Globus pallidus (tissue), 1 donor: ENCODE measurements at regions not wholly inside any gene's neighbourhood (a gene's known extent, or its start where the extent isn't known, plus 50 kb on each side); places are given as distances from the start of the nearest gene placed in this dataset.
"Not testable (repeated sequence)": the region's sequence is repeated elsewhere in the genome, so short reads cannot be mapped to it uniquely, and the experiment has no call there.

Experiments used
- DNase-seq: peaks from one replicate; pipeline ENCODE4 v3.0.0-alpha.2; 2015; ENCODE audit warnings: low spot score

- no peak for DNase-seq
Observed at GRCh38 chr5:126101901-126102300, 321.3 kb upstream of the GRAMD2B start.

- DNase-seq: no peak
Observed at GRCh38 chr5:126103050-126103449, 320.2 kb upstream of the GRAMD2B start.

GRCh38 chr5:126103868-126104267 is 319.3 kb upstream of the GRAMD2B start:
- DNase-seq: no peak

GRCh38 chr5:126104341-126104740 is 318.9 kb upstream of the GRAMD2B start:
- no peak for DNase-seq

- no peak for DNase-seq
Observed at GRCh38 chr5:126104951-126105350, 318.3 kb upstream of the GRAMD2B start.

GRCh38 chr5:126106029-126106428 is 317.2 kb upstream of the GRAMD2B start:
- no peak for DNase-seq

- DNase-seq: no peak
Observed at GRCh38 chr5:126107381-126107780, 315.8 kb upstream of the GRAMD2B start.

- DNase-seq: no peak
Observed at GRCh38 chr5:126108470-126108869, 314.7 kb upstream of the GRAMD2B start.

- DNase-seq: no peak
Observed at GRCh38 chr5:126115059-126115629, 308.1 kb upstream of the GRAMD2B start.

GRCh38 chr5:126117044-126117443 is 306.2 kb upstream of the GRAMD2B start:
- no peak for DNase-seq

GRCh38 chr5:126119887-126120442 is 303.2 kb upstream of the GRAMD2B start:
- DNase-seq: no peak

- DNase-seq: no peak
Observed at GRCh38 chr5:126120939-126121338, 302.3 kb upstream of the GRAMD2B start.

- no peak for DNase-seq
Observed at GRCh38 chr5:126122942-126123341, 300.3 kb upstream of the GRAMD2B start.

GRCh38 chr5:126124706-126125345 is 298.4 kb upstream of the GRAMD2B start:
- DNase-seq: no peak

GRCh38 chr5:126125407-126125806 is 297.8 kb upstream of the GRAMD2B start:
- no peak for DNase-seq

GRCh38 chr5:126126574-126126973 is 296.6 kb upstream of the GRAMD2B start:
- DNase-seq: no peak

GRCh38 chr5:126127371-126127770 is 295.8 kb upstream of the GRAMD2B start:
- not testable (repeated sequence) for DNase-seq

GRCh38 chr5:126129431-126129830 is 293.8 kb upstream of the GRAMD2B start:
- no peak for DNase-seq

- no peak for DNase-seq
Observed at GRCh38 chr5:126133424-126133823, 289.8 kb upstream of the GRAMD2B start.

GRCh38 chr5:126137891-126138280 is 285.3 kb upstream of the GRAMD2B start:
- DNase-seq: no peak

- DNase-seq: no peak
Observed at GRCh38 chr5:126138281-126138931, 284.8 kb upstream of the GRAMD2B start.

GRCh38 chr5:126139086-126139485 is 284.1 kb upstream of the GRAMD2B start:
- DNase-seq: no peak

- DNase-seq: no peak
Observed at GRCh38 chr5:126139773-126140172, 283.4 kb upstream of the GRAMD2B start.
